ENCODE measurements at regions not wholly inside any gene's neighbourhood (a gene's known extent, or its start where the extent isn't known, plus 50 kb on each side); places are given as distances from the start of the nearest gene placed in this dataset.

- H3K18ac ChIP-seq (ENCODE audit: insufficient read length, low read depth, low read length), result no peak overlapping the region
- no peaks in the 10 kb centered on the region for H3K4me1 ChIP-seq (ENCODE audit: insufficient read depth, low read length)
- no peak overlapping the region for H3K9ac ChIP-seq (ENCODE audit: extremely low read depth, insufficient read length, low read length)
- no peak overlapping the region for H2AFZ ChIP-seq (ENCODE audit: low read length)
- no peak for TF ChIP-seq CTCF (conservative IDR thresholded peaks at IDR 0.05)
- H3K56ac ChIP-seq (ENCODE audit: insufficient read length, low read depth, low read length), result no peak overlapping the region
- H2BK12ac ChIP-seq (ENCODE audit: insufficient read length, low read depth, low read length), result no peak overlapping the region
- no peaks in the 10 kb centered on the region for H4K20me1 ChIP-seq (ENCODE audit: control insufficient read depth, insufficient read depth, insufficient read length)
- peaks cover 0 to 4% of the 10 kb centered on the region in 2 experiments; a peak in 4 of 5 replicates for H3K9me3 Mint-ChIP-seq
- no peak overlapping the region for H3K14ac ChIP-seq (ENCODE audit: insufficient read depth, low read length)
- no peaks in the 10 kb centered on the region; a peak in 1 of 7 replicates for H3K36me3 Mint-ChIP-seq (ENCODE audit: insufficient read depth in 1 of 3, low read depth in 3 of 3)
- H4K5ac ChIP-seq (ENCODE audit: insufficient read length, low read depth, low read length), result no peak overlapping the region
- H2BK120ac ChIP-seq (ENCODE audit: low read depth, low read length, poor library complexity, severe bottlenecking), result no peak overlapping the region
- no peaks in the 10 kb centered on the region for H3K23me2 ChIP-seq (ENCODE audit: insufficient read length, low read depth, low read length, poor library complexity, severe bottlenecking)
- H3K23ac ChIP-seq (ENCODE audit: insufficient read length, low read depth, low read length), result no peak overlapping the region
- H3K4me3 Mint-ChIP-seq, result no peak overlapping the region
- H3K79me2 ChIP-seq (ENCODE audit: insufficient read depth, low read length), result no peaks in the 10 kb centered on the region
- peaks cover 17% of the 10 kb centered on the region for H3K27me3 Mint-ChIP-seq (ENCODE audit: low read depth)
- no peak overlapping the region for H2BK15ac ChIP-seq (ENCODE audit: low read depth, low read length)
- no peak overlapping the region for H4K91ac ChIP-seq (ENCODE audit: insufficient read length, low read depth, low read length)
- no peak overlapping the region for H2BK5ac ChIP-seq (ENCODE audit: insufficient read length, low read length)
- H4K8ac ChIP-seq (replicated peaks; ENCODE audit: insufficient read length, low read depth, low read length), result no peak overlapping the region
- no peak overlapping the region for H2AK5ac ChIP-seq (ENCODE audit: insufficient read length, low read length)
- no peak overlapping the region for H3K4ac ChIP-seq (ENCODE audit: low read depth, low read length)
- no peak overlapping the region for H3K4me2 ChIP-seq (ENCODE audit: insufficient read depth, insufficient read length, low read length)
- no peak for DNase-seq
- H3K79me1 ChIP-seq (ENCODE audit: insufficient read depth, low read depth, low read length, poor library complexity, severe bottlenecking), result no peaks in the 10 kb centered on the region
- peaks cover 12 to 14% of the 10 kb centered on the region in 2 experiments for H3K4me1 Mint-ChIP-seq
- H3T11ph ChIP-seq (ENCODE audit: low read length), result no peak overlapping the region
- H3K27ac Mint-ChIP-seq, result no peak overlapping the region
- H3K9me3 ChIP-seq (ENCODE audit: control insufficient read depth, low read depth, low read length), result no peaks in the 10 kb centered on the region
- no peaks in the 10 kb centered on the region for H3K27me3 ChIP-seq (ENCODE audit: insufficient read depth, low read length)
- no peak overlapping the region for H2BK20ac ChIP-seq (ENCODE audit: low read depth, low read length, poor library complexity, severe bottlenecking)
- no peak overlapping the region for H3K27ac ChIP-seq (ENCODE audit: insufficient read length, low read depth, low read length)
- no CpG with 5 or more reads among the region's 4 CpGs for WGBS (ENCODE audit: extremely low coverage, insufficient read length, low lambda C conversion rate)
Observed at GRCh38 chr6:33862536-33862935, 58.7 kb upstream of the MLN start.

All from H9 (cell line).